ENCODE measurements at regions not wholly inside any gene's neighbourhood (a gene's known extent, or its start where the extent isn't known, plus 50 kb on each side); places are given as distances from the start of the nearest gene placed in this dataset.

GRCh38 chr10:33774857-33775256 lies 440.4 kb upstream of the NRP1 start:
- CTCF ChIA-PET = no interaction called here
- BruUV-seq (replicated peaks) = no TSS peak

GRCh38 chr10:33773886-33774480 lies 439.5 kb upstream of the NRP1 start:
- BruUV-seq (replicated peaks) = no TSS peak
- DNase-seq (ENCODE audit: low spot score) = no peak
- H3K4me3 ChIP-seq (ENCODE audit: low read depth, low read length, poor library complexity, severe bottlenecking) = no peak overlapping the region
- POLR2A ChIA-PET (ENCODE audit: low non-redundant PET) = no interaction called here
- no peak overlapping the region for H3K27ac ChIP-seq (ENCODE audit: low read depth, low read length, poor library complexity, severe bottlenecking)
- no peaks in the 10 kb centered on the region for H3K36me3 ChIP-seq (ENCODE audit: insufficient read depth, low read length, poor library complexity, severe bottlenecking)
- no peaks in the 10 kb centered on the region for H3K9me3 ChIP-seq (ENCODE audit: low read depth, low read length, poor library complexity, severe bottlenecking)
- TF ChIP-seq EZH2 (IDR thresholded peaks at IDR 0.05; ENCODE audit: borderline replicate concordance, low read depth, low read length, poor library complexity, severe bottlenecking) = no peak
- TF ChIP-seq, protein P1, sequence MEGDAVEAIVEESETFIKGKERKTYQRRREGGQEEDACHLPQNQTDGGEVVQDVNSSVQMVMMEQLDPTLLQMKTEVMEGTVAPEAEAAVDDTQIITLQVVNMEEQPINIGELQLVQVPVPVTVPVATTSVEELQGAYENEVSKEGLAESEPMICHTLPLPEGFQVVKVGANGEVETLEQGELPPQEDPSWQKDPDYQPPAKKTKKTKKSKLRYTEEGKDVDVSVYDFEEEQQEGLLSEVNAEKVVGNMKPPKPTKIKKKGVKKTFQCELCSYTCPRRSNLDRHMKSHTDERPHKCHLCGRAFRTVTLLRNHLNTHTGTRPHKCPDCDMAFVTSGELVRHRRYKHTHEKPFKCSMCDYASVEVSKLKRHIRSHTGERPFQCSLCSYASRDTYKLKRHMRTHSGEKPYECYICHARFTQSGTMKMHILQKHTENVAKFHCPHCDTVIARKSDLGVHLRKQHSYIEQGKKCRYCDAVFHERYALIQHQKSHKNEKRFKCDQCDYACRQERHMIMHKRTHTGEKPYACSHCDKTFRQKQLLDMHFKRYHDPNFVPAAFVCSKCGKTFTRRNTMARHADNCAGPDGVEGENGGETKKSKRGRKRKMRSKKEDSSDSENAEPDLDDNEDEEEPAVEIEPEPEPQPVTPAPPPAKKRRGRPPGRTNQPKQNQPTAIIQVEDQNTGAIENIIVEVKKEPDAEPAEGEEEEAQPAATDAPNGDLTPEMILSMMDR (conservative IDR thresholded peaks at IDR 0.05; ENCODE audit: low read depth, low read length) = no peak
- CTCF ChIA-PET = no interaction called here
- intact Hi-C loops (cut with micrococcal nuclease; ENCODE audit: unreplicated experiment) = no loop called here
- no peaks in the 10 kb centered on the region for H3K27me3 ChIP-seq (replicated peaks; ENCODE audit: insufficient read depth, low read depth, low read length, poor library complexity)
- H3K4me1 ChIP-seq (ENCODE audit: insufficient read depth, low read length, poor library complexity, severe bottlenecking) = peaks cover 5% of the 10 kb centered on the region

More at GRCh38 chr10:33774857-33775256, 440.4 kb upstream of the NRP1 start:
- POLR2A ChIA-PET (ENCODE audit: low non-redundant PET) = no interaction called here
- H3K27ac ChIP-seq (ENCODE audit: low read depth, low read length, poor library complexity, severe bottlenecking) = no peak overlapping the region
- no peaks in the 10 kb centered on the region for H3K36me3 ChIP-seq (ENCODE audit: insufficient read depth, low read length, poor library complexity, severe bottlenecking)
- no peak overlapping the region for H3K4me3 ChIP-seq (ENCODE audit: low read depth, low read length, poor library complexity, severe bottlenecking)
- TF ChIP-seq, protein P1 (conservative IDR thresholded peaks at IDR 0.05; ENCODE audit: low read depth, low read length) = no peak
- no peak for TF ChIP-seq EZH2 (IDR thresholded peaks at IDR 0.05; ENCODE audit: borderline replicate concordance, low read depth, low read length, poor library complexity, severe bottlenecking)
- intact Hi-C loops (cut with micrococcal nuclease; ENCODE audit: unreplicated experiment) = no loop called here
- H3K9me3 ChIP-seq (ENCODE audit: low read depth, low read length, poor library complexity, severe bottlenecking) = no peaks in the 10 kb centered on the region
- no peak for DNase-seq (ENCODE audit: low spot score)
- peaks cover 5% of the 10 kb centered on the region for H3K4me1 ChIP-seq (ENCODE audit: insufficient read depth, low read length, poor library complexity, severe bottlenecking)
- no peaks in the 10 kb centered on the region for H3K27me3 ChIP-seq (replicated peaks; ENCODE audit: insufficient read depth, low read depth, low read length, poor library complexity)

- H3K4me1 ChIP-seq (ENCODE audit: insufficient read depth, low read length, poor library complexity, severe bottlenecking) = peaks cover 5% of the 10 kb centered on the region
- no peaks in the 10 kb centered on the region for H3K36me3 ChIP-seq (ENCODE audit: insufficient read depth, low read length, poor library complexity, severe bottlenecking)
- H3K9me3 ChIP-seq (ENCODE audit: low read depth, low read length, poor library complexity, severe bottlenecking) = no peaks in the 10 kb centered on the region
- H3K4me3 ChIP-seq (ENCODE audit: low read depth, low read length, poor library complexity, severe bottlenecking) = no peak overlapping the region
- no peaks in the 10 kb centered on the region for H3K27me3 ChIP-seq (replicated peaks; ENCODE audit: insufficient read depth, low read depth, low read length, poor library complexity)
- no peak for DNase-seq (ENCODE audit: low spot score)
- POLR2A ChIA-PET (ENCODE audit: low non-redundant PET) = no interaction called here
- CTCF ChIA-PET = no interaction called here
- no peak for TF ChIP-seq EZH2 (IDR thresholded peaks at IDR 0.05; ENCODE audit: borderline replicate concordance, low read depth, low read length, poor library complexity, severe bottlenecking)
- TF ChIP-seq, protein P1 (conservative IDR thresholded peaks at IDR 0.05; ENCODE audit: low read depth, low read length) = no peak
- no peak overlapping the region for H3K27ac ChIP-seq (ENCODE audit: low read depth, low read length, poor library complexity, severe bottlenecking)
- BruUV-seq (replicated peaks) = no TSS peak
- intact Hi-C loops (cut with micrococcal nuclease; ENCODE audit: unreplicated experiment) = no loop called here
Observed at GRCh38 chr10:33773253-33773573, 438.7 kb upstream of the NRP1 start.
